ENCODE measurements at regions not wholly inside any gene's neighbourhood (a gene's known extent, or its start where the extent isn't known, plus 50 kb on each side); places are given as distances from the start of the nearest gene placed in this dataset.
"Not testable (repeated sequence)": the region's sequence is repeated elsewhere in the genome, so short reads cannot be mapped to it uniquely, and the experiment has no call there.

DNA sequence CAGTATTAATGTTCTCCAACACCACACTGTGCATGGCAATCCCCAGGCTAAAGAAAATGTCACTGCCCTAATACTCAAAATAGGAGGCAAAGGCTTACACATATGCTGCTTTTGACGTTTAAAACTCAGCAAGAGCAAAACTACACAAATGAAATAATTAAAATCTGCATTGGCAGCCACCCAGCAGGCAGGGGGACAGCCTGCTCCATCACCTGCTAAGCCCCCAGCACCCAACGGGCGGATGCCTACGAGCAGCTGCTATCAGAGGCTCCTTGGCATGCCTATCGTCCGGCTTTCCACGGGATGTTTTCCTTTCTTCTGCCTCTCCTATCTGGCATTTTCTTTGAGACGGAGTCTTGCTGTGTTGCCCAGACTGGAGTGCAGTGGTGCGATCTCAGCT lies 337.5 kb downstream of the SOX9 start:
- DNase-seq: no peak

DNA sequence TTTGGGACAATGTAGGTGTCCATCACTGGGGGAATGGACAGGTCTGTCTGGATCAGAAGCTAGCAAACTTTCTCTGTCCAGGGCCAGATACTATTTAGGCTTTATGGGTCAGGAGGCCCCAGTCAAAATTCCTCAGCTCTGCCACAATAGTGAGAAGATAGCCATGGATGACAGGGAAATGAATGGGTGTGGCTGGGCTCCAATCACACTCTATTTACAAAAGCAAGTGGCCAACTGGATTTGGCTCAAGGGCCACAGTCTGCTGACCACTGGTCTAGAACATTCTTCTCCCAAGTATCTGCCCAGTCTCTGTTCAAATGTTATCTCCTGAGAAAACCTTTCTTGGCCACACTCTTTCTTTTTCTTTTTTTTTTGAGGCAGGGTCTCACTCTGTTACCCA lies 339.9 kb downstream of the SOX9 start:
- DNase-seq: no peak

DNA sequence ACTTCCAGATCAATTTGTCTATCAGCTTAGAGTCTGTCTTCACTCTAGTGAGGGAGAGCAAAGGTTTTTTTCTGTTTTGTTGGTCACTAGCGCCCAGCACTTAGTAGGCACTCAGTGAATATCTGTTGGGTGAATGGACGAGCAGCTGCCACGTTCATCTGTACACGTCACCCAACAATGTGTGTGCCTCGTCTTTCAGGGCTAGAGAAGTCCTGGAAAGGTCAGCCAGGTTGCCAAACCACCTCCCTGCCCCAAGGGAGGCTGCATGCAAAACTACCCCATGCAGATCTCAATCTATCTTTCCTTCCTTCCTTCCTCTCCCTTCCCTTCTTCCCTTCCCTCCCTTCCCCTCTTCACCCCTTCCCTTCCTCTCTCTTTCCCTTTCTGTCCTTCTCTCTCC lies 340.9 kb downstream of the SOX9 start:
- DNase-seq: no peak

DNA sequence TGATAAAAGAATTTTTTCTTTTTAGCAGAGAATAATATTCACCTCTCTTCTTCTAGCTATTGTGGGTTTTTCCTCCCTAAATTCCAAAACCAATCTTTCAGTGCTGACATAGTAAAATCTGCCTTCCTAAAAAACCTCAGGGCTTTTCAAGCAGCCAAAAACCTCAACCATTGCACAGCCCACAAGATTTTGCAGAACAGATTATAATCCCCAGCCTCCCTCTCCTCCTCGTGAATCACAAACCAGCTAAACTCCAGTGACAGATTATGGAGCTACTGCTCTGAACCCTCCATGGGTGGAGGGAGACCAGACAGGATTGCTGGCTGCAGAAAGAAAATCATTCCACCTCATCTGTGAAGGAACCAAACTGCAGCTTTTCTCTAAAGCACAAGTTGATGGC lies 341.6 kb downstream of the SOX9 start:
- DNase-seq: no peak

DNA sequence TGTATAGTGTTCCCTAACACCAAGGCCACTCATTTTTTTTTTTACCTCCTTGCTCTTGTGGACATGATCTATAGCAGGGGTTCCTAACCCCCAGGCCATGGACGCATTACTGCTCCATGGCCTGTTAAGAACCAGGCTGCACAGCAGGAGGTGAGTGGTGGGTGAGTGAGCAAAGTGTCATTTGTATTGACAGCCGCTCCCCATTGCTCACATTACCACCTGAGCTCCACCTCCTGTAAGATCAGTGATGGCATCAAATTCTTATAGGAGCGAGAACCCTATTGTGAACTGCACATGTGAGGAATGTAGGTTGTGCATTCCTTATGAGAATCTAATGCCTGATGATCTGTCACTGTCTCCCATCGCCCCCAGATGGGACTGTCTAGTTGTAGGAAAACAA lies 342.0 kb downstream of the SOX9 start:
- no peak for DNase-seq

DNA sequence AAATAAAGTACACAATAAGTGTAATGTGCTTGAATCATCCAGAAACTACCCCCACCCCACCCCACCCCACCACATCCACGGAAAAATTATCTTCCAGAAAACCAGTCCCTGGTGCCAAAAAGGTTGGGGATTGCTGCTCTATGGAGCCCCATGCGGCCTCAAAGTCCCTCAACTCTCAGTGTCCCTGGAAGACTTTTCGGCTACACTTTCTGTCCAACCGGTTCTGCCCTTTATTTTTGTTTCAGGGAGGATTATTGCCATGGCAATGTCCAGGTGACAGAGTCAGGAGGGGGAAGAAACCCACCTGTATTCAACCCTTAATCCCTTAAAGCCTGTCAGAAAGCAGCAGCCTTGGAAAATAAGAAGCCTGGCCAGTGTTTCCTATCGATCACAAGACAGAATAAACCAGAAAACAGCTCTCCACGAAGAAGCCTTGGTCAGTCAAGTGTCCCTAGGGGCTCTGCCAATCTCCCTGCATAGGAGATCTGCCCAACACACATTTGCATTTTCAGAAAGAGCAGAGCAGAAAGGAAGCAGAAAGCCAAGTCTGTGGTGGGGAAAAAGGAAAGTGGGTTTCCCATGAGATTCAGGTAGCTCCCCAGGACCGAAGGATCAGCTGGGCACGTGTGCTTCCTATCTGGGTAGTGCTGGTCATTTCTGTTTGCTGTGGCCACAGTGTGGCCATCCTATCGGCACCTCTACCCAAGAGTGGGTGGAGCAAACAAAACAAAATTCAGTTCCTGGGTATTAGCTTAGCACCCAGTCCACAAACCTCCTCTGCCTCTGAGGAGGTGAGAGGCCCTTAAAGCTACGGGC lies 342.7 kb downstream of the SOX9 start:
- no peak for DNase-seq

GRCh38 chr17:72464221-72464620 lies 343.4 kb downstream of the SOX9 start:
- not testable (repeated sequence) for DNase-seq

DNA sequence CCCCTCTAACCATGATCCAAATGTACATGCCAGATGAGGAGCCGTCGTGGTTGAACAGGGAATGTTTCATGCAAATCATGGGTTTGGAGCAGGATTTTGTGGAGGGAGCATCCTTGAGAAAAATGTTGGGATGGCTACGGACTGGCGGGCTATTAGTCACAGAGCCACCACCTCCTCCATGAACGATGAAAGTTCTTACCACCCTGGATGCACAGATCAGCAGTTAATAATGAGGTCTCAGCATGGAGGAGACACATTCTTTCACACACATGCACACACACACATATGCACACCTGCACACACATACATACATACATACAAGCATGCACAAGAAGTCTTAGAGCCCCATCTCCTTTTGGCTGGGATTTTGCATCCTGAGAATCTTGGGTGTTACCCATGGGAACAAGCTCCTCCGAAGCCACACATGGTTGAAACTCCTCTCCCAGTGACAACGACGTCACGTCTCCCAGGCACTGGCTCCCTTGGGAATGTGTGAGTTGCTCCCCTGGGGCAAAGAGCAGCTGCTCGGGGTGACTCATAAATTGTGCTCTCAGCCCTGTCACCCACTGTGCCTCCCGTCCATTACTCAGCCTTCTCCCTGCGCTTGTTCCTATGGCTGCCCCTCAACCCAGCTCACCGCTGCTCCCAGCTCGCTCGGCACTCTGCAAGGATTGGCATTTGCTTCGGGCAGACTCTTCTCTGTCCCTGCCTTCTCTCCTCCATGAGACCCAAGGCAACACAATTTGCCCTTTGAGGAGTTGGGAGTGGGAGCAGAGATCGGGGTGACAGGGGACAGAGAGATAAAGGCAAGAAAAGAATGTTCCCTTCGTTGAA lies 344.6 kb downstream of the SOX9 start:
- peak; percentile 14 for DNase-seq

- no peak for DNase-seq
Measured at GRCh38 chr17:72466199-72466598, 345.4 kb downstream of the SOX9 start.

- no peak for DNase-seq
Measured at GRCh38 chr17:72466606-72467005, 345.8 kb downstream of the SOX9 start.

GRCh38 chr17:72467841-72468653 lies 347.2 kb downstream of the SOX9 start:
- DNase-seq: no peak

DNA sequence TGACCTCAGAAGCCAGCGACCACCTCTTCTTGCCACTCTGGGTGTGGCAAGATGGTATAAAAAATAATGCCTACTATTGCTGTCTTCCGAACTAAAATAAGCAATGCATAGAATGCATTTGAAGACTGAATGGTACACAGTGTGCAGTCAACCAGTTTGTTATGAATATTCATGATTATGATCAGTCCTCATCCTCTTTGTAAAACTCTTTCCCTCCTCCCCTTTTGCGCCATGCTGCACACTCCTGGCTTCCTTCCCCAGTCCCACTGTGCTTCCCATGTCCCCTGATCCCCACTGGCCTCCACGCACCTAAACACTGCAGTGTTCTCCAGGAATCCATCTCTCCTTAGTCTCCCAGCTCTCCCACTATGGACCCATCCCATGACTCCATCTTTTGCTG lies 348.0 kb downstream of the SOX9 start:
- DNase-seq: no peak

GRCh38 chr17:72470121-72470705 lies 349.4 kb downstream of the SOX9 start:
- DNase-seq: no peak

DNA sequence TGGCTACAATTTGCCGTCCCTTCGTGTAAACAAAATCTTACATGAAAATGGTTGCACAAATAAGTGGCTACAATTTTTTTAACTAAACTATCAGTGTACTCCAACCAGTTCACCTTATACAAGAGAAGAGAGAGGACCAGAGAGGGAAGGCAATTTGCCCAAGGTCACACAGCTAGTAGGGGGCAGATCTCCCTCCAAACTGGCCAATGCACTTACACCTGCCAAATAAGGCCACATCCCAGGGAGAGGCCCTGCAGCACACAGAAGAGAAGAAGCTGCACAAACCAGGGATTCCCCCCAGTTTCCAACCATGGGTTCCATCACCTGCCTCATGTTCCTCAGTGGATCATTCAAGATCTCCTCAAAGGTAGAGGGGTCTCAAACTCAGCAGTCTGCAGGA lies 349.9 kb downstream of the SOX9 start:
- DNase-seq: no peak

GRCh38 chr17:72471296-72471695 lies 350.5 kb downstream of the SOX9 start:
- DNase-seq: no peak

DNA sequence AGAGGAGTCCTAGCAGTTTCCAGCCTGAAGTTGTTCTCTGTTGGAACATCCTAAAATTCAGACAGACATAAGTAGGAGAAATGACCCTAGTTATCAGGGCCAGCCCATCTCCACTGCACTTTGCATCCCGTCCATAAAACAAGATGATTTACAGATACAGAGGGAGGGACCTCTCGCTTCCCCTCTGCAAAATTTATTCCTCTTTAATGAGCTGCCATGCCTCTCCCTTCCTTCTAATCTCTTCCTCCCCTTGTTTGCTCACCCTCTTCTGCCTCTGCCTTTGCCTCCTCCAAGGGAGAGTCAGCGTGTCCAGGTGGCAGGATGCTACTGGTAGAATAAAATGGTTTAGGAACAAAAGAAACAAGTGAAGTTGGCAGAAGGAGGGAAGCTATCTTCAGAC lies 351.3 kb downstream of the SOX9 start:
- DNase-seq: no peak

DNA sequence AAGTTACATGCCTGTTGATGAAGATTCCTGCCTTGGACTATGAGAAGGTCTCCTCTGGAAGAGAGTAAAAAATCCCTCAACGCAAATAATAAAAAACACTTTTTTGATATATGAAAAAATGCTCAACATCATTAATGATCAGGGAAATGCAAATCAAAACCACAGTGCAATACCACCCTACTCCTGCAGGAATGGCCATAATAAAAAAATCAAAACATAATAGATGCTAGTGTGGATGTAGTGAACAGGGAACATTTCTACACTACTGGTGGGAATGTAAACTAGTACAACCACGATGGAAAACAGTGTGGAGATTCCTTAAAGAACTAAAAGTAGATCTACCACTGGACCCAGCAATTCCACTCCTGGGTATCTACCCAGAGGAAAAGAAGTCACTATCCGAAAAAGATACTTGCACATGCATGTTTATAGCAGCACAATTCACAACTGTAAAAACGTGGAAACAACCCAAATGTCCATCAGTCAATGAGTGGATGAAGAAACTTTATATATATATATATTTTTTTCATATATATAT lies 352.1 kb downstream of the SOX9 start:
- not testable (repeated sequence) for DNase-seq

- no peak for DNase-seq
Measured at GRCh38 chr17:72474243-72474642, 353.4 kb downstream of the SOX9 start.

DNA sequence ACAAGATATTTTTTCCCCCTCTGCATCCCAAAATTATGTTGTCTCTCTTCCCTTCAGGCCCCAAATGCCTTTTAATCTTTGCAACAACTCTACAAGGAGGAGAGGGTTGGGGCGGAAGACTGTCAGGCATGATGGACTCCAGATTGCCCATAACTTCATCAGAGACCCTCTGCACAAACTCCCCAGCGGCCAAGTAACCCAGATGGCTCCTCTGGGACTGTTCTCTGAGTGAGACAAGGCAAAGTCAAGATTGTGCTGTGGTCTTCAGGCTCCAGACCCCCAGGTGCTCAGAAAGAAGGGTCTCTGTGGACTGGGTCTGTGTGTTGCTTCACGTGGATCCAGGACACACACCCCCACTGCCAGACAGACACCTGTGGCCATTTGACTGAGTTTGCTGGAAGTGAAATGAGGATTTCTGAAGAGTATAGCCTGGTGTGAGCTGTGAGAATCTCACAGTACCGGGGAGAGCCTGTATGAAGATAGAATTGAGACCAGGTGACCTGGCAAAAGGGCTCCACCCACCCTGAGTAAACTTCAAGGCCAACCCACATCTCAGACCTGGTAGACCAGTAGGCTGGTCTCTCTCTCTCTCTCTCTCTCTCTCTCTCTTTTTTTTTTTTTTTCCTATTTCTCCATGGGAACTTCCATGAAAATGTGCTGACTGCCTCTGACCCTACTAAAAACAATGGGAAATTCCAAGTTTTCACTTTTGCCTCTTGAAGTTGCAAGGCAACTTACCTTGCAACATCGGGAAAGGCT lies 354.1 kb downstream of the SOX9 start:
- DNase-seq: no peak

DNA sequence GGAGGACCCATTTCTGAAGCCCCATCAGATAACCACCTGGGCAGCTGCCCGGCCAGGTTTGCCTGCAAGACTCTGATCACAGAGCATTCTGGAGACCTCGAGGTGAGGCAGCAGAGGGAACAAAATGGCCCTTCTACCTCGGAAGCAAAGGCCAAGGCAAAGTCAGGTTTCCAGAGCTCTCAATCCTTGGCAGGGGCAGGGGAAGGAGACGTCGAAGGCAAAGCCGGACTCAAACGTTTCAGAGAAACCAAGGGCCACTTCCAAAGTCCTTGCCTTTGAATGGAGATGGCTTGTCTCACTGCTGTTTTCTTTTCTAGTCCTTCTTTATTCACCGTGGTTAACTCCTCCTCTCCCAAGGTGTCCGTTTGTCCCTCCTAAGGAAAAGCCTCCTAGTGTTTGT lies 355.3 kb downstream of the SOX9 start:
- DNase-seq: no peak

- DNase-seq: no peak
Measured at GRCh38 chr17:72476575-72476986, 355.8 kb downstream of the SOX9 start.

DNA sequence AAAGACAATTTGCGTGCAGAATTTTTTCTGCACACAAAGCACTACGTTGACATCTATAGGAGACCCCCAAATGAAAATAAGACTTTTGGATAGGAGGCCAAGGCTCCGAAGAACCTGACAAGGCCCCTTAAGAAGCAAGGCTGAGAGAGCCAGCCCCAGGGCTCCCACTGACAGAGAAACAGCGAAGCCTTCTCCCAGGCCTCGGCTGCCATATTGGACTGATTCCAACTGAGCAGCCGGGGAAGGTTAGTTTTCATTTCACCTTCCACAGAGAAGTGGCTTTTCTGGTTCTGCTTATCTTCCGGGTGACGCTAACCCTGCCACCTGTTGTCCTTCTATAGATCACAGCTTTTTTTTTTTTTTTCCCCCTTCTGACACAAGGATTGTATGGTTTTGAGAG lies 356.7 kb downstream of the SOX9 start:
- DNase-seq: peak; percentile 9
